Lung microvascular endothelial cell (primary cell): ENCODE measurements at regions not wholly inside any gene's neighbourhood (a gene's known extent, or its start where the extent isn't known, plus 50 kb on each side); places are given as distances from the start of the nearest gene placed in this dataset.

Experiments used
- DNase-seq, 2 donors: peaks; one replicate each; pipeline versions ENCODE4 v3.0.0 to v3.0.0-alpha.2; 2010; ENCODE audit warnings: low read depth in 2 of 2

DNA sequence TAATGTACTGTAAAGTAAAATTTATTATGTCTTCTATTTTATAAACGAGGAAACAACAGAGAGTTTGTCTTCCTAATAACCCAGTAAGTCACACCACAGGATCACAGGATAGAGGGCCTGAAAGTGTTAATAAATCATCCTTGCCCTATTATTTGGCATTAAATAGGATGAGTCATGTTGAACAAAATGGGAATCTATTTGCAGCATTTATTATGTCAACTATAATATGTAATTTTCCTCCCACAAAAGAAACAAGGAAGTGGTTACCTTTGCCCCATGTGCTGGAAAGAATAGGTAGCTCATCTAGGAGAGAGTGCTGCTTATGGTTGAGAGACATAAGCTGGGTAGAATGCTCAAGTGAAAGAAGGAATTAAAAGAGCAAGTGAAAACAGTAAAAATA, 237.6 kb upstream of the NDST3 start:
- DNase-seq = no peak

DNA sequence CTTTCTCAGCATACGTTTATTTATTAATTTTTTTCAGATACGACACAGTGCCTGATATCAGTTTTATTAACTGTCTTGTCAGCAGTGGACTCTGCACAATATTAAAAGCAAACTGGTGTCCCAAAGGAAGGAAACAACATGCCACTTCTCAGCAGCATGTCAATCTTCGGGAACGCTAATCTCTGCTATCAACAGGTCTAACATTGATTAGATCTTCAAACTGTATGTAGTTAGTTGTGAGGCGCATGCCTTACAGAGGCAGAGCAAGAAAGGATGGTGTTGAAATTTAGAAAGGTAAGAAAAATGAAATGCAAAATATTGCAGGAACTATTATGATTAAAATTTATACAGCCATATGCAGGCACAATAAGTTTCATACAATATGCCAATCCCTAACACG, 233.7 kb upstream of the NDST3 start:
- DNase-seq = no peak

DNA sequence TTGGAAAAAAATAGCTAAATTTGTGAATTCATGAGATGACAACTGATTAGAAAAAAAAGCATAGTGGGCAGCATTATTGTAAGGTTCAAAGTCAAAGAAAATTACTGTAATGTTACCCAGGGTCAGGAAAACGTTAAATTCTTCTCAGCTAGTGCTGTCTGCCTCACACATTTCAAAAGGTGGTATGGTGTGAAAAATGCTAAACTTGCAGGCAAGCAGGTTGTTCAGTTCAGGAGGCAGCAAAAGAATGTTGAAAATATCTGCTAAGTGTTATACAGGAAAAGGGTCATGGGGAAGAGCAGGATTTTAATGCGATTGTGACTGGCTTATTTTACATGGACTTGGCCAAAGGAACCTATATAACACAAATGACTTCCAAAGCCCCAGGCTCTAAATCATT, 232.5 kb upstream of the NDST3 start:
- DNase-seq = no peak

DNA sequence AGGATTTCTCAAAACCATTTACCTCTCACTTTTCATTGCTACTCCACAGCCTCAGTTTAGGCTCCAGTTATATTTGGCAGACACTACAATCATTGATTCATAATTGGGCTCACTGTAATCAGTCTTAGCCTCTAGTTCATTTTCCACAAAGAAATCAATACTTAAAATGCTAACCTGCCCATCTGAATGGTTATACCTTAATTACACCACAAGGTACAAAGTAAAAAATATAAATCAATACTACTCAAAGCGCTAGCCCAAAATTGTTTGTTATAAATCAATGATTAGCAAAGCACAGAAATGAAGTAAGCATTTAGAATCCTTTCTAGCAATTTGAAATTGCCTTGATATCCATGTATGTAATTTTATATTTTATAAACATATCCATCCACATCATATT, 222.6 kb upstream of the NDST3 start:
- DNase-seq = no peak

DNA sequence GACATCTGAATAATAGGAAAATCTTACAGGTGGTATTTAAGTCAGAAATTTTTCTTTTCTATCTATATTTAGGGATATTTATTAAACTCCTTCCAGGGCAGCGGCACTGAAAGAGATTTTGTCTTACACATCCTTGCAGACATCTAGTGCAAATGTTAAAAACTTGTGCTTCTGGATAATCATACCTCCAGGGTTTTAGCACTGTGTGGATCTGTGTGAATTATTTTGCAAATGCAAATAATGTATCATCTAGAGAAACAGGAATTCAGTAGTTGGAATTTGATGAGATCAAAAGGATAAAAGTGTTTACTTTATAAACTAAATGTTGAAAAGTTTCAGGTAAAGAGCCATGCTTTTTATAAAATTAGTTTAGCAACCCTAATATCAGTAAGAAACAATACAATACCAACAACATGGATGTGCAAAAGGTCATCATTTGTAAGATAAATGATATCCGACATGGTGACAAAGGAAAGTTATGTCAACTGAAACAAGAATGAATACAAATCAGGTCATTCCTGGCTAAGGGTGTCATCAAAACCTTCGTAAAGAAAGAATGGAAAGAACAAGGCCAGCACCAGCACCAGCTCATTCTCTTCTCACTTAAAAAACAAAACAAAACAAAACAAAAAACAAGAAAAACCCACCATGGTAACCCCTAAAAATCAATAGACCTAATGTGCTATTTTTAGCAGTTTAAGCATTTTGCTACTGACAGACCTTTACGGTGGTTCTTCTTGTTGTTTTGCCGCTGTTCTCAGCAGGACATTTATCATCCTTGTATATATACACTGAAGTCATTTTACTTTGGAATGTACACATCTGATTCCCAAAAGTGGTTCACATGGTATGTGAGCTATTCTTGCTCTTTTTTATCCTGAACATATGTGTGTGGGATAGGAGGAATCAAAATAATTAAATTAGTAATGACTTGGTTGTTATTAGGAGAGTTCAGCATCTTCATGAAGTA, 219.7 kb upstream of the NDST3 start:
- no peak for DNase-seq

DNA sequence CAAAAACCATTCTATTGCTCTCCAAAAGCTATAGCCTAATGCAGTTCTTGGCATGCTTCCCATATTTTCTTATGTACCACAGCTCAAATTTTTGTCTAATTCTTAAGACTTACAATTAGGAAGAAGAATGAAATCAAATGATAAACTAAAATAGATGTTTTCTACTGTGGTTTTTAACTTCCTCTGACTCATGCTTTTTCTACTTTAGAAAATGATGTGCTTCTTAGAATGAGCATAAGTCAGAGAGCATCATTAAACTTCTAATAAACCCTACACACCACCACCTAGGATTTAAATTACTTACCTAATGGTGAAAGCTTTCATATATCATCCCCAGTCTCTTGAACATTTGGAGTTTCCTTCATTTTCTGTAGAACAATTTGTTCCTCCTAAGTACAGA, 217.0 kb upstream of the NDST3 start:
- DNase-seq = no peak

DNA sequence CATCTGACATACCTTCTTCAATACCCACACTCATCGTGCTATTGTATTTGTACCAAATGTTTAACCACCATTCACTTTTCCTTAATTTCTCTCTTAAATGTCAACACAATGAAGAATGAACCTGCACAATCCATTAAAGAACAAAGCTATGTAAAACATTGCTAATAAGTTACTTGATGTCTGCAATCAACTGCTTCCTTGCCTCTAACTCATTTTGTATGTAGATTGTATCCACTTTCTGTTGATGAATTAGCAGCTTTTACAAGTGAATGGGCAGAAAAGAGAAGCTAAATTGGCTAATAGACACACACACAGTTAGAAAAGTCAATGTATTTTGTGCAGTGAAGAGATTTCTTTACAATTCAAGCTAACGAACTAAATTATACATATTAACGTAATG, 212.5 kb upstream of the NDST3 start:
- no peak for DNase-seq

DNA sequence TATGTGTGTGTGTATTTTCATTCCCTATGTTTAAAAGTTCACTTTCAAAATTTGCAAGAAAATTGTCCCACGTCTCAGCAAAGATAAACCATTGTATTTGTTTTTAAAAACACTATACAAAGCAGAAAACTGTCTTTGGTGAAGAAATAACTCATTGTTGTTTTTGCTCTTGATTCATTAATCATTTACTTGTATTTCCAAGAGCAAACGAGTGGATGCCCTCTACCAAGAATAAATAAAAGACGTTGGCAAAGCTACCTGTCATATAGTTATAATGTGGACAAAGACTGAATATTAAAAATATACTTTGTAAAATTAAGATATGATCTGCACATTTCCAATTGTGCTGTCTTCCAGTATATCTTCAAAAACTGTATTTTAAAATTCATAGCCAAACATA, 210.9 kb upstream of the NDST3 start:
- DNase-seq = no peak

DNA sequence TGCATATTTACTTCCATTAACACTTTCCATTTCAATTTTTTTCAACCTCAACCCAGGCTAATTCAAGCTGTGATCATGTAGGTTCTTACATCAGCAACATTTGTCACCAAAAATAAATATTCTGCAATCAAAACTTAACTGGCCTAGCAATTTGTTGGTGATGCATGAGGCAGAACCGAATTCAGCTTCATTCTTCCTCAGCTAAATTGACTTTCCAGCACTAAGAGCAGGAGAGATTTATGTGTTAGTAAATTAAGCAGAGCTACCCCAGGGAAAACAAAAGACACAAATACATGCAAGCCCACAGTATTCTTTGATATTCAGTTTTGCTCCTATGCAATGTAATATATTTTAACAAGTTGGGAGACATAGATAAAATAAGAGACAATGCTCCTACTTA, 208.7 kb upstream of the NDST3 start:
- DNase-seq = no peak

DNA sequence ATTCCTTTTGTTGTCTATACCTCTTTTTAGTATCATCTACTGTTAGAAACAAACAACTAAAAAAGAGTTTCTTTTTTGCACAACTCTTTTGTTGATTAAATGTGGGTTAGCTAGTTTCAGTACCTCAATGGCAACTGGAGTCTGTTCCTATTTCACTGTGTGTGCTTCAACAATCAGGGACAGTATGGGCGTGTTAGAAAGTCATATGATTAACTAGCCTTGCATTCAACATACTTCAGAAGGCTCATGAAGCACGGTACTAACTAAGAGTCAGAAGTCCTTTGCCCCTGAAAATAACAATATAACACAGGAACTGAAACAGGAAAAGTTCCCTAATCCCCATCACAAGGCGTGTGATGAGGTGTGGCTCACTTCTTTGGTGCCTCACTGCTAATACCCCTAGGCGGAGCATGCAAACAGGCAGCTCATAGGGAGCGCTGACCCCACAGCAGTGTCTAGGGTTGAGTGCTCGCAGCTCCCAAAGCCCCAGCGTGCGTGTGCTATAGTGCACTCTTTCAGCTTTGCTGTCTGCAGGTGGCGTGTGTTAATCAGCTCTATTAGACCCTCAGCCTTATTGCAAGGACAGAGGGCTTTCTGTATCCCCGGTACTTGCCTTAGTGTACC, 203.1 kb upstream of the NDST3 start:
- no peak for DNase-seq

DNA sequence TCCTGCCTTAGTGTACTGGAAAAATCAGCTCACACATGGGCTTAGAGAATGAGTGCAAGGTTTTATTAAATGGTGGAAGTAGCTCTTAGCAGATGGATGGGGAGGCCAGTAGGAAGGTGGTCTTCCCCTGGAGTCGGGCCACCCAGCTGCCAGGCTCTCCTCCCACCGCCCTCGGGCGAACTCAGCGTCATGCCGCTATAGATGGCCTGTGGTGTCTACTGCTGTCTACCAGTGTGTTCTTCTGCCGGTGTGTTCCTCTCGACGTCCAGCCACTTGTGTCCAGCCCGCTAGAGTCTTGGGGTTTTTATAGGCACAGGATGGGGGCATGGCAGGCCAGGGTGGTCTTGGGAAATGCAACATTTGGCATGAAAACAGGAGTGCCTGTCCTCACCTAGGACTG, 198.7 kb upstream of the NDST3 start:
- no peak for DNase-seq

DNA sequence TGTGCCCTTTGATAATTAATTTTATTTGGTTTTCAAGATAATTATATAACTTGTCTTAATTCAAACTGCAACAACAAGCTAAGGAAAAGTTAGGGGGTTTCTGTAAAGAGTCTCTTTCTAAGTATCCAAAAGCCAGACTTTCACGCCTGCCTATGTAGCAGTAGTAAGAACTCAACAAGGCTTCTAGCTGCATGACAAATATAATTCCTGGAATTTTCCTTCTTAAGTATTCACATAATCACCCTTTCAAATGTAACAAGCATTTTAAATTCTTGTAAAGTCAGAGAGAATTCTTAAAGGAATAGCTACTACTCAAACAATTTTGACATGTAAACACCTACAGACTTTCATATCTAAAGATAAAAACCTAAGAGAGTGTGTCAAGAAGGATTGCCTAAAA, 189.7 kb upstream of the NDST3 start:
- DNase-seq = no peak

DNA sequence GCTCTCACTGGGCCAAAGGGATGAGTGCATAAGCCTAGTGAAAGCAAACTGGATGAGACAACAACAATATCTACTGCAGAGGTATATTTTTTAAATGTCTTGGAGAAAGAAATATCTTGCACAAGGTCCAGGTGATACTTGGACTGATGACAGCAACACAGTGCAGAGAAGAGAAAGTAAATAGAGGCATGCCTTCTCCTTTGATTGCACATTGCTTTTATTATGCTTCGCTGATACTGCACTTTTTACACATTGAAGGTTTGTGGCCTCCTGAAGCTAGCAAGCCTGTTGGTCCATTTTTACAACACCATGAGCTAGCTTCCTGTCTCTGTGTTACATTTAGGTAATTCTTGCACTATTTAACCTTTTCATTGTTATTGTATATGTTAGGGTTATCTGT, 189.0 kb upstream of the NDST3 start:
- DNase-seq = no peak

DNA sequence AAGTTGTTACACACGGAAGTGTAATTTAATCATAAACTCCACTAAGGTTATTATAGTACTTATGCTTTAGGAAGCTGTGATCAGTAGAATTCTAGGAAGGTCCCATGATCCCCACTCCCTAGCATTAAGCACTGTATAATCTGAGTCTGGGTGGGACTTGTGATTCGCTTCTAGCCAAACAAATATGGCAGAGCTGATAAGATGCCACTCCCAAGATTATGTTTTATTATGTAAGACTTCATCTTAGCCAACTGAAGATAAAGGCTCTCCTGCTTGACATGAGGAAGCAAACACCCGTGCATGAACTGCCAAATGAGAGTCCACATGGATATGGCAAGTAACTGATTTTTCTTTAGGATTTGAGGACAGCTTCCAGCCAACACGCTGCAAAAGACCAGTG, 186.4 kb upstream of the NDST3 start:
- no peak for DNase-seq

DNA sequence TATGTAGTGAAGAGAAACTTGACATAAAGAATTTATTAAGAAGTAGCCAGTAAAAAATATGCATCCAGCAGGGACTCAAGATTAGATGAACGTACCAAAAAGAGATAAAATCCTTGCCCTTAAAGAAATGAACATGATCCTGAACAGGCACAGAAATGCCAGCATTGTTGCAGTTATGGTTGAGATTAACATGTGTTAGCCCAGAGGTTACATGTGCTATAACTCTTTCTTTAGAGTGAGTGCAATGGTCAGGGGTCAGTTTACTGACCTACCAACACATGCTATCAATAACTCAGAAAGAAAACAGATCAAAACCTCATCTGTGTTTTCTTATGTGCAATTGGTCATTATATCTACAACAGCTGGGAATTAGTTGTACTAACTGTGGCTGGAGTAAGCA, 166.1 kb upstream of the NDST3 start:
- no peak for DNase-seq

DNA sequence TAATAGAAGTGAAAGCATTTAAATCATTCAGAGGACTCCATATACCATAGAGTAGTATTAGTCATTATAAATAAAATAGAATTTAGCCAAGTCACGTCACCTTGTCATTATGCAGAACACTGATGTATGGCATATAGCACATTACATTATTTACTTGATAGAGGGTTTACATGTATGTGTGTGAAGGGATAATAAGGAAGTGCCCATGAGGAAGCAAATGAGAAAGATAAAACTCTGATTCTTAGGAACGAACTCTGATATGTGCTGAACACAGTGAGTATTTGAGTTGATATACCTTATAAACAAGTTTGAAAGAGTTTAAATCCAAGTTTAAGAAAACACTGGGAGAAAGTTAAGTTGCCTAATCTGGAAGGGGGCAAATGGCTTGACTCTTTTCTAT, 160.5 kb upstream of the NDST3 start:
- DNase-seq = no peak

DNA sequence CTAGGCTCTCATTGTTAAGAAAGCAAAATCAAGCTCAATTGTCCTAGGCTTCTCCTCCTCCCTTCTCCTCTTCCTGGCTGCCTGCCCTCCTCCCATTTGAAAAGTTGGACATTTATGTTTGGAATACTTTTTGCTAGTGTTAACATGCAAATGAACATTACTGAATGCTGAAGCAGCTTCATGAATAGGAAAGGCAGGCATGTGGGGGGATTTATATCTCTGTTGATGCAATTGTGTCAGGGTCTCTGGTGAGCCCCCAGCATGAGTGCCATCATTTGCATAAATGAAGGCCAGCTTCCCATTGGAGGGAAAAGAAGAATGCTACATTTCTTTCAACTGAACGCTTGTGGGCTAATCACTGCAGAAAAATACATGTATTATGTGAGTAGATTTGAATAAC, 160.1 kb upstream of the NDST3 start:
- DNase-seq = no peak

DNA sequence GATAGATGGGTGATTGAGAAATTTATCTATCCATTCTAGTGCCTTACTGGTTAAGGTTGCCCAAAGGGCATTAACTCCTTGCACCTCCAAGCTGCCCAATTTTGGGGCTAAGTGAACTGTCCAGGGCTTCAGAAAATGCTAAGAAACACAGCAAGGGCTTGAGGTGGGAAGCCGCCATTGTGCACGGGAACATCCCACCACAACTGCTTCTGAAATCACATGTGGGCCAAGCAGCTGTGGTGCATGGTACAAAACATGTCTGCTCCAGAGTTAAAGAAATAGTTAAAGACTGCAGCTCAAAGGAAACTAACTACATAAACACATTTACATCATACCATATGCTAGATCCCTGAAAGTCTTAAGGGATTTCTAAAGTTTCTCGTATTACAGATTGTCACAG, 144.3 kb upstream of the NDST3 start:
- no peak for DNase-seq

DNA sequence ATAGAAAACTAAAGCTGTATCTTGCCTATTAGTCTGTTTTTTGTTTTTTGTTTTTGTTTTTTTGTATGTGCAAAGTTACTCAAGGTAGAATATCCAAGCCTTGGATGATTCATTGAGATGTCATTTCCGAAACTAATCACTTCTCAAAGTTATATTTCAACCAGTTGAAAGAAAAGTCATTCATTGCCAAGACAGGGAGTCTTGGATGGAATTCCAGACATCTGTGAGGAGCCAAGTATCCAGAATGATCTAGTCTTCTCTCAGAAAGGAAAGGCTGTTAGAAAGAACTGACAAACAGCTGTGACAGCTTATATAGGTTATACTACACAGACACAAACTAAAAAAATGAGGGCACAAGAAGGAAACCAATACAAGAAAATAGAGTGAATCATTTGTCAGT, 141.1 kb upstream of the NDST3 start:
- DNase-seq = no peak

DNA sequence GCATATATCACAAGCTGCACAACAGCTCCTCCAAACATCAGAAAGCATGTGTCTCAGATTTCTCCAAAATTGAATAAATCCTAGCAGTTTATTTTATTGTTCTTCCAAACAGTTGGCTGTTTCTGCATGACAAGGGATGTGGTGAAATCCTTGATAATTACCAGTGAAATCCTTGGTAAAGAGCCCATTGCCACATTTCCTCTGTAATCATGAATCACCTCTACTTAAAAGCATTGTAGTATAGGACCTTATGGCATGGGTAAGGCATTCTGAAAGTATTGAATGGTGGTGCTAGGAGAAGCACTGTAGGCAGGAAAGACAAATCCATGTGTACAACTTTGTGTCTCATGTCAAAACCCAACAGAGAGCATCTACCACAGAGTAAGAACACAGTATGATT, 135.8 kb upstream of the NDST3 start:
- DNase-seq = no peak

DNA sequence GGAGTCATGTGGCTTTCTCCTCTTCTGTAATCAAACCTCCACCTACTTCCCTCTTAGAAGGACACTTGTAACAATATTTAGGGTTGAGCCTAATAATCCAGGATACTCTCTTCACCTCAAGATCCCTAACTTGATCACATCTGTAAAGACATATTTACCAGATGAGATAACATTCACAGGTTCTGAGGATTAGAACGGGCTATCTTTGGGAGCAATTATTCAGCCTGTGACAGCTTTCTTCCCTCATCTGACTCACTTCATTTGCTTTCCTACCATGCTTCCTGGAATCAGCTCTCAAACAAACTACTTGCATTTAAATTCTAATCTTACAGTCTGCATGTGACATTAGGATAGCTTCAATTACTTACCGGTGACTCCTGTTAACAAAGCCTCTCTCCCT, 133.5 kb upstream of the NDST3 start:
- no peak for DNase-seq

DNA sequence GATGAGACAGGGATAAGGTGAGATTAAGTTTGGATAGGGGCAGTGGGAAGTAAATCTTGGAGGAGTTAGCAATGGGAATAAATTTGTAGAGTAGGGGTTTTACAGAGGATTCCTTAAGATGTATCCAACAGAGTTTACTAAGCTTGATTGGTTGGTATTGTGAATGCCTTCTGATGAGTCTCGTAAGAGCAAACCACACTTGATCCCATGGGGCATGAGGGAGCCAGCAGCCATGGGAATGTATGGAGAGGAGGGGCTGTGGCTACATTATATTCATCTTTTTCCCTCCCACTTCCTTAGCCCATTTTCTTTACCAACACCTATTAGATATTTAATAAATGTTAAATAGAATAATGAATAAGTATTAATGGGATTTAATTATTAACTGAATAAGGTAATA, 126.6 kb upstream of the NDST3 start:
- no peak for DNase-seq
